Esophagus squamous epithelium (tissue), 5 donors: ENCODE measurements at regions not wholly inside any gene's neighbourhood (a gene's known extent, or its start where the extent isn't known, plus 50 kb on each side); places are given as distances from the start of the nearest gene placed in this dataset.
"Not testable (repeated sequence)": the region's sequence is repeated elsewhere in the genome, so short reads cannot be mapped to it uniquely, and the experiment has no call there.

ENCODE experiments used
- DNase-seq: peaks from one replicate; lab custom pipeline; 2025; lab: John Stamatoyannopoulos, UW
- H3K27ac ChIP-seq, 4 donors: fragments of 200-600 bp; sonication (generic); one replicate each; pipeline ENCODE4 v1.5.1; 2016 to 2019; ENCODE audit warnings: mild to moderate bottlenecking in 1 of 4
- H3K27me3 ChIP-seq, 4 donors: fragments of 200-600 bp; sonication (generic); 1 replicate in 3 of 4; 2 replicates in 1 of 4; pipeline versions ENCODE4 v1.5.1 to v1.6.0; 2017 to 2021; ENCODE audit warnings: antibody characterized with exemption in 1 of 4
- H3K36me3 ChIP-seq, 3 donors: fragments of 200-600 bp; sonication (generic); one replicate each; pipeline ENCODE4 v1.5.1; 2016 to 2019
- H3K4me1 ChIP-seq, 3 donors: fragments of 200-600 bp; sonication (generic); one replicate each; pipeline ENCODE4 v1.5.1; 2017 to 2019
- H3K4me3 ChIP-seq, 4 donors: fragments of 200-600 bp; sonication (generic); 1 replicate in 3 of 4; 2 replicates in 1 of 4; pipeline ENCODE4 v1.5.1; 2016 to 2019; ENCODE audit warnings: mild to moderate bottlenecking in 2 of 4, moderate library complexity in 1 of 4
- H3K9me3 ChIP-seq, 3 donors: fragments of 200-600 bp; sonication (generic); one replicate each; pipeline ENCODE4 v1.5.1; 2016 to 2019
- CTCF ChIP-seq, 6 experiments: fragments of 450-650 bp in 4 of 6; fragments of 200-600 bp in 2 of 6; sonication (generic) in 2 of 6; IDR thresholded peaks; one replicate each; pipeline ENCODE4 v1.5.1; 2016 to 2019; ENCODE audit warnings: antibody characterized with exemption in 6 of 6, mild to moderate bottlenecking in 4 of 6, moderate library complexity in 4 of 6
- POLR2A ChIP-seq, 4 donors: fragments of 450-650 bp; IDR thresholded peaks; one replicate each; pipeline ENCODE4 v1.6.1; 2017; ENCODE audit warnings: antibody characterized with exemption in 4 of 4, mild to moderate bottlenecking in 4 of 4, moderate library complexity in 3 of 4
- WGBS, 2 donors: methylation state at CpG; one replicate each; pipeline ENCODE4 v1.1.5; 2018; 5-methylcytosine and 5-hydroxymethylcytosine counted together
- intact Hi-C: fragments of 100-400 bp; cut with DNase I; formaldehyde crosslinking; loops from one replicate; pipeline ENCODE4 v1.15.0; 2022
- donor health status: DM: yes; HTN: yes; CAD: no.

- 65 to 72% methylated on average over 5 to 8 of the region's 8 CpGs for WGBS, 2 donors
Measured at GRCh38 chr15:62323353-62323890, 158.3 kb upstream of the C2CD4B start.

GRCh38 chr15:62324382-62324781 lies 159.3 kb upstream of the C2CD4B start:
- Histone ChIP-seq H3K4me3 (no peak overlapping the region), H3K27me3 (peaks cover 0 to 34% (median 0%) of the 10 kb centered on the region in 4 donors), H3K27ac (no peak overlapping the region), H3K4me1 (no peaks in the 10 kb centered on the region), H3K9me3 (no peaks in the 10 kb centered on the region), H3K36me3 (no peaks in the 10 kb centered on the region)
- no peak for DNase-seq
- intact Hi-C loops = no loop called here
- 65 to 69% methylated on average over 5 of the region's 5 CpGs for WGBS, 2 donors
- TF ChIP-seq POLR2A (IDR thresholded peaks at IDR 0.05) (no peak), CTCF (IDR thresholded peaks at IDR 0.05) (no peak)

More at GRCh38 chr15:62323353-62323890, 158.3 kb upstream of the C2CD4B start:
- Histone ChIP-seq H3K4me3 (no peak overlapping the region), H3K4me1 (no peaks in the 10 kb centered on the region), H3K36me3 (no peaks in the 10 kb centered on the region), H3K27me3 (peaks cover 0 to 43% (median 0%) of the 10 kb centered on the region in 4 donors), H3K27ac (no peak overlapping the region), H3K9me3 (no peaks in the 10 kb centered on the region)
- DNase-seq = no peak
- intact Hi-C loops = no loop called here
- TF ChIP-seq POLR2A (IDR thresholded peaks at IDR 0.05) (no peak), CTCF (IDR thresholded peaks at IDR 0.05) (no peak)

- H3K4me1 ChIP-seq = no peaks in the 10 kb centered on the region
- H3K27ac ChIP-seq = no peak overlapping the region
- WGBS, 2 donors = 61 to 70% methylated on average over 6 to 7 of the region's 7 CpGs
- H3K36me3 ChIP-seq = no peaks in the 10 kb centered on the region
- TF ChIP-seq CTCF (IDR thresholded peaks at IDR 0.05) (no peak), POLR2A (IDR thresholded peaks at IDR 0.05) (no peak)
- no peak overlapping the region for H3K4me3 ChIP-seq
- intact Hi-C loops = no loop called here
- peaks cover 0 to 29% (median 0%) of the 10 kb centered on the region in 4 donors for H3K27me3 ChIP-seq
- no peaks in the 10 kb centered on the region for H3K9me3 ChIP-seq
- no peak for DNase-seq
Measured at GRCh38 chr15:62325597-62325996, 160.5 kb upstream of the C2CD4B start.

GRCh38 chr15:62326460-62327011 lies 161.5 kb upstream of the C2CD4B start:
- Histone ChIP-seq H3K27ac (no peak overlapping the region), H3K9me3 (no peaks in the 10 kb centered on the region), H3K4me3 (no peak overlapping the region), H3K4me1 (no peaks in the 10 kb centered on the region), H3K36me3 (no peaks in the 10 kb centered on the region), H3K27me3 (peaks cover 0 to 29% (median 0%) of the 10 kb centered on the region in 4 donors)
- intact Hi-C loops = no loop called here
- DNase-seq = no peak
- TF ChIP-seq POLR2A (IDR thresholded peaks at IDR 0.05) (no peak), CTCF (IDR thresholded peaks at IDR 0.05) (no peak)
- 48 to 67% methylated on average over 3 of the region's 3 CpGs for WGBS, 2 donors

GRCh38 chr15:62327406-62327805 lies 162.3 kb upstream of the C2CD4B start:
- no peak for DNase-seq
- H3K36me3 ChIP-seq = no peaks in the 10 kb centered on the region
- no peaks in the 10 kb centered on the region for H3K4me1 ChIP-seq
- intact Hi-C loops = no loop called here
- H3K9me3 ChIP-seq = no peaks in the 10 kb centered on the region
- peaks cover 0 to 23% (median 0%) of the 10 kb centered on the region in 4 donors for H3K27me3 ChIP-seq
- H3K4me3 ChIP-seq = no peak overlapping the region
- H3K27ac ChIP-seq = no peak overlapping the region
- TF ChIP-seq POLR2A (IDR thresholded peaks at IDR 0.05) (no peak), CTCF (IDR thresholded peaks at IDR 0.05) (no peak)
- WGBS, 2 donors = 88% methylated on average over 5 of the region's 5 CpGs

- intact Hi-C loops, H3K27me3 ChIP-seq, H3K27ac ChIP-seq, H3K36me3 ChIP-seq, H3K4me3 ChIP-seq, H3K9me3 ChIP-seq, DNase-seq: not testable (repeated sequence)
- peaks cover 0 to 12% (median 4%) of the 10 kb centered on the region in 3 donors for H3K4me1 ChIP-seq
- no CpG with 5 or more reads among the region's 29 CpGs for WGBS, 2 donors
Measured at GRCh38 chr15:62332472-62332871, 167.4 kb upstream of the C2CD4B start.
